Upper lobe of right lung (tissue), 1 donor: ENCODE measurements at regions not wholly inside any gene's neighbourhood (a gene's known extent, or its start where the extent isn't known, plus 50 kb on each side); places are given as distances from the start of the nearest gene placed in this dataset.

ENCODE experiments used
- ATAC-seq: fragments of 200-7000 bp; cut with Tn5 transposase; one replicate; pipeline ENCODE4 v1.9.1; 2020; ENCODE audit warnings: mild to moderate bottlenecking, moderate library complexity
- DNase-seq: peaks from one replicate; pipeline ENCODE4 v3.0.0-alpha.2; 2020
- H3K27ac ChIP-seq: fragments of 200-600 bp; one replicate; pipeline ENCODE4 v1.8.0; 2022
- H3K27me3 ChIP-seq: fragments of 200-600 bp; one replicate; pipeline ENCODE4 v1.8.0; 2022; ENCODE audit warnings: mild to moderate bottlenecking
- H3K36me3 ChIP-seq: fragments of 200-600 bp; one replicate; pipeline ENCODE4 v1.8.0; 2022
- H3K4me1 ChIP-seq: fragments of 200-600 bp; one replicate; pipeline ENCODE4 v1.8.0; 2022
- H3K4me3 ChIP-seq: fragments of 200-600 bp; one replicate; pipeline ENCODE4 v1.8.0; 2022; ENCODE audit warnings: mild to moderate bottlenecking
- H3K9me3 ChIP-seq: fragments of 200-600 bp; one replicate; pipeline ENCODE4 v1.8.0; 2022
- CTCF ChIP-seq: fragments of 200-600 bp; IDR thresholded peaks from one replicate; pipeline ENCODE4 v1.8.0; 2022; ENCODE audit warnings: antibody characterized with exemption
- intact Hi-C: fragments of 100-400 bp; cut with DNase I; formaldehyde crosslinking; loops from one replicate; pipeline ENCODE4 v1.11.0; 2022
- donor health status: DM: no; HTN: yes; CAD: no; lungs with severe emphysema.

- Histone ChIP-seq H3K36me3 (no peaks in the 10 kb centered on the region), H3K27me3 (no peaks in the 10 kb centered on the region), H3K9me3 (no peaks in the 10 kb centered on the region), H3K4me3 (no peak overlapping the region), H3K4me1 (no peaks in the 10 kb centered on the region), H3K27ac (no peak overlapping the region)
- intact Hi-C loops = no loop called here
- no peak for TF ChIP-seq CTCF
- ATAC-seq (no peak), DNase-seq (no peak)
These were observed 728.5 kb upstream of the MARCKS start for GRCh38 chr6:113128661-113129060.

- H3K36me3 ChIP-seq = no peaks in the 10 kb centered on the region
- no peak overlapping the region for H3K4me3 ChIP-seq
- no peaks in the 10 kb centered on the region for H3K9me3 ChIP-seq
- intact Hi-C loops = no loop called here
- no peak overlapping the region for H3K27ac ChIP-seq
- ATAC-seq (no peak), DNase-seq (no peak)
- TF ChIP-seq CTCF = no peak
- H3K4me1 ChIP-seq = no peaks in the 10 kb centered on the region
- H3K27me3 ChIP-seq = no peaks in the 10 kb centered on the region
These were observed 727.2 kb upstream of the MARCKS start for GRCh38 chr6:113129991-113130390.

GRCh38 chr6:113137426-113137825 is 719.7 kb upstream of the MARCKS start:
- intact Hi-C loops = no loop called here
- ATAC-seq (no peak), DNase-seq (no peak)
- Histone ChIP-seq H3K27me3 (no peaks in the 10 kb centered on the region), H3K4me1 (no peaks in the 10 kb centered on the region), H3K36me3 (no peaks in the 10 kb centered on the region), H3K9me3 (no peaks in the 10 kb centered on the region), H3K27ac (no peak overlapping the region), H3K4me3 (no peak overlapping the region)
- TF ChIP-seq CTCF = no peak

GRCh38 chr6:113140721-113141120 is 716.4 kb upstream of the MARCKS start:
- H3K27me3 ChIP-seq = no peaks in the 10 kb centered on the region
- no peak overlapping the region for H3K4me3 ChIP-seq
- no peak overlapping the region for H3K27ac ChIP-seq
- intact Hi-C loops = no loop called here
- H3K4me1 ChIP-seq = no peaks in the 10 kb centered on the region
- TF ChIP-seq CTCF = no peak
- no peak for DNase-seq
- H3K36me3 ChIP-seq = no peaks in the 10 kb centered on the region
- ATAC-seq = no peak
- H3K9me3 ChIP-seq = no peaks in the 10 kb centered on the region

- no peaks in the 10 kb centered on the region for H3K27me3 ChIP-seq
- intact Hi-C loops = no loop called here
- ATAC-seq = no peak
- no peaks in the 10 kb centered on the region for H3K9me3 ChIP-seq
- TF ChIP-seq CTCF = no peak
- no peak for DNase-seq
- no peak overlapping the region for H3K4me3 ChIP-seq
- H3K27ac ChIP-seq = no peak overlapping the region
- no peaks in the 10 kb centered on the region for H3K36me3 ChIP-seq
- no peaks in the 10 kb centered on the region for H3K4me1 ChIP-seq
These were observed 715.2 kb upstream of the MARCKS start for GRCh38 chr6:113141901-113142300.

- Histone ChIP-seq H3K27ac (no peak overlapping the region), H3K36me3 (no peaks in the 10 kb centered on the region), H3K4me1 (no peaks in the 10 kb centered on the region), H3K4me3 (no peak overlapping the region), H3K9me3 (no peaks in the 10 kb centered on the region), H3K27me3 (no peaks in the 10 kb centered on the region)
- DNase-seq (no peak), ATAC-seq (no peak)
- no peak for TF ChIP-seq CTCF
- intact Hi-C loops = no loop called here
These were observed 714.4 kb upstream of the MARCKS start for GRCh38 chr6:113142671-113143174.
